ENCODE measurements at regions not wholly inside any gene's neighbourhood (a gene's known extent, or its start where the extent isn't known, plus 50 kb on each side); places are given as distances from the start of the nearest gene placed in this dataset.
"Not testable (repeated sequence)": the region's sequence is repeated elsewhere in the genome, so short reads cannot be mapped to it uniquely, and the experiment has no call there.

DNA sequence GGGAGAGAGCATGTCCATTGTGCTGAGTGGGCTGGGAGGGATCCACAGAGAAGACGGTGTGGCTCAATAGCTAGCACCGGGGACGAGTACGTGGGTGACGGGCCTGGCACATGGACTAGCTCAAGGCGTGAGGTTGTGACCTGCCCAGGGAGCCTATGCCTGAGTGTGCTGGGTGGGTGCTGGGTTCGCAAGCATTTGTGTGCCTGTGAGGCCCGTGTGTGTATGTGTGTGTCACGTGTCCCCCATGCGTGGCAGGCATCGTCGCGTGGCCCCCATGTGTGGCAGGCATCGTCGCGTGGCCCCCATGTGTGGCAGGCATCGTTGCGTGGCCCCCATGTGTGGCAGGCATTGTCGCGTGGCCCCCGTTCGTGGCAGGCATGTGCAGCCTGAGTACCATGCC, 109.2 kb downstream of the TMEM121 start:
- no peaks in the 10 kb centered on the region for H3K36me3 ChIP-seq
- TF ChIP-seq POLR2AphosphoS5 (IDR thresholded peaks at IDR 0.05), result no peak
- TF ChIP-seq EP300 (IDR thresholded peaks at IDR 0.05), result no peak
- TF ChIP-seq, protein P1, sequence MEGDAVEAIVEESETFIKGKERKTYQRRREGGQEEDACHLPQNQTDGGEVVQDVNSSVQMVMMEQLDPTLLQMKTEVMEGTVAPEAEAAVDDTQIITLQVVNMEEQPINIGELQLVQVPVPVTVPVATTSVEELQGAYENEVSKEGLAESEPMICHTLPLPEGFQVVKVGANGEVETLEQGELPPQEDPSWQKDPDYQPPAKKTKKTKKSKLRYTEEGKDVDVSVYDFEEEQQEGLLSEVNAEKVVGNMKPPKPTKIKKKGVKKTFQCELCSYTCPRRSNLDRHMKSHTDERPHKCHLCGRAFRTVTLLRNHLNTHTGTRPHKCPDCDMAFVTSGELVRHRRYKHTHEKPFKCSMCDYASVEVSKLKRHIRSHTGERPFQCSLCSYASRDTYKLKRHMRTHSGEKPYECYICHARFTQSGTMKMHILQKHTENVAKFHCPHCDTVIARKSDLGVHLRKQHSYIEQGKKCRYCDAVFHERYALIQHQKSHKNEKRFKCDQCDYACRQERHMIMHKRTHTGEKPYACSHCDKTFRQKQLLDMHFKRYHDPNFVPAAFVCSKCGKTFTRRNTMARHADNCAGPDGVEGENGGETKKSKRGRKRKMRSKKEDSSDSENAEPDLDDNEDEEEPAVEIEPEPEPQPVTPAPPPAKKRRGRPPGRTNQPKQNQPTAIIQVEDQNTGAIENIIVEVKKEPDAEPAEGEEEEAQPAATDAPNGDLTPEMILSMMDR (IDR thresholded peaks at IDR 0.05), result no peak
- no peak for TF ChIP-seq POLR2A (IDR thresholded peaks at IDR 0.05)
- no peaks in the 10 kb centered on the region for H3K4me1 ChIP-seq
- H3K9me3 ChIP-seq, result peaks cover 5% of the 10 kb centered on the region
- no peak overlapping the region for H3K27ac ChIP-seq
- no peak overlapping the region for H3K4me3 ChIP-seq
- no peak for DNase-seq (ENCODE audit: low spot score in 2 of 2)
- WGBS, result 69% methylated on average over 5 of the region's 22 CpGs
- H3K27me3 ChIP-seq, result no peaks in the 10 kb centered on the region

DNA sequence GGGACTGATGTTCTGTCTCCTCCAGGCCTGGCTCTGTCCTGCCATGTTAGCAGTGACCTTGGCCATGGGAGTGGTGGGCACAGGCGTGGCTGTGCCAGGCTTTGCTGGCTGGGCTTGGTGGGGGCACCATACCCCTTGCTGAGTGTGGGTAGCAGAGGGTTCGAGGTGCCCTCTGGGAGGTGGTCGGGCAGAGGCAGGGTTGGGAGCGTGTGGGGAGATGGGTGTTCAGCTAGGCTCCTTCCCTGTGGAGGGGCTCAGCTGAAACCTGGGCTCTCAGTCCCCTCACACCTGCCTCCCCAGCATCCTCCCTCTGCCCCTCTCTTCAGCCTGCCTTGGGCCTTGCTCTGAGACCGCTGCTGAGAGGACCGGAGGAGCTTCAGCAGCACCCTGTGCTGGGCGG, 109.6 kb downstream of the TMEM121 start:
- H3K9me3 ChIP-seq; H3K27ac ChIP-seq; DNase-seq (ENCODE audit: low spot score in 2 of 2); H3K4me1 ChIP-seq; H3K27me3 ChIP-seq; H3K4me3 ChIP-seq; H3K36me3 ChIP-seq: not testable (repeated sequence)
- WGBS, result no CpG with 5 or more reads among the region's 7 CpGs

DNA sequence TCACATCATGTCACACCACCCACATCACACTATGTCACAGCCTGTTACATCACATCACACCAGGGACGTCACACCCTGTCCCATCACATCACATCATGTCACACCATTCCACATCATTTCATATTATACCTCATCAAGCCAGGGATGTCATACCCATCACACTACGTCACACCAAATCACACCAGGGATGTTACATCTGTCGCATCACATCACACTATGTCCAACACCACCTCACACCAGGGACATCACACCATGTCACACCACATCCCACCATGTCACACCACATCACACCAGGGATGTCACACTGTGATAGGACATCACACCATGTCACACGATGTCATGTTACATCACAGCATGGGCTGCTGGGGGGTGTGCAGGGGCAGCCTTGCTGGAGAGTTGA, 110.6 kb downstream of the TMEM121 start:
- no peak overlapping the region for H3K27ac ChIP-seq
- H3K4me1 ChIP-seq, result no peaks in the 10 kb centered on the region
- no peaks in the 10 kb centered on the region for H3K27me3 ChIP-seq
- no peak for DNase-seq (ENCODE audit: low spot score in 2 of 2)
- peaks cover 4% of the 10 kb centered on the region for H3K9me3 ChIP-seq
- no peak for TF ChIP-seq EP300 (IDR thresholded peaks at IDR 0.05)
- WGBS, result 100% methylated on average over 3 of the region's 4 CpGs
- no peaks in the 10 kb centered on the region for H3K36me3 ChIP-seq
- H3K4me3 ChIP-seq, result no peak overlapping the region

DNA sequence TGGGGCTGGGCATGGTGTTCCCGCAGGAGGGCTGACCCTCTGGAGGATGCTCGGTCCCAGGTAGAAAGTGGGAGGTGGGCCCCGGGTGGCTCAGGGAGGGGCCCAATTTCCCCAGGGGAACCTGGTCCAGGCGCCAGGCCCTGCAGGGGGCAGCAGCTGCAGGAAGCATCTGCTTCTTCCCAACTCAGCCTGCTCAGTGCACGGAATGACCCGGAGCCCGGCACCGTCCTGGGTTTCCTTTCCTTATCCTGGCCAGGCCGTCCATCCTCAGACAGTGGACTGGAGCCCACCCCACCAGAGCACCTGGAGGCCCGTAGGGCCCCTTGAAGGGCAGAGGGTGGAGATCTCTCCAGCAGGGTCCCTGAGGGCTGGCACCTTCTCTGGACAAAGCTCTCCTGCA, 111.0 kb downstream of the TMEM121 start:
- not testable (repeated sequence) for H3K36me3 ChIP-seq; H3K27me3 ChIP-seq; H3K4me3 ChIP-seq; H3K9me3 ChIP-seq; H3K4me1 ChIP-seq; DNase-seq (ENCODE audit: low spot score in 2 of 2); H3K27ac ChIP-seq
- WGBS, result 83% methylated on average over 4 of the region's 10 CpGs

DNA sequence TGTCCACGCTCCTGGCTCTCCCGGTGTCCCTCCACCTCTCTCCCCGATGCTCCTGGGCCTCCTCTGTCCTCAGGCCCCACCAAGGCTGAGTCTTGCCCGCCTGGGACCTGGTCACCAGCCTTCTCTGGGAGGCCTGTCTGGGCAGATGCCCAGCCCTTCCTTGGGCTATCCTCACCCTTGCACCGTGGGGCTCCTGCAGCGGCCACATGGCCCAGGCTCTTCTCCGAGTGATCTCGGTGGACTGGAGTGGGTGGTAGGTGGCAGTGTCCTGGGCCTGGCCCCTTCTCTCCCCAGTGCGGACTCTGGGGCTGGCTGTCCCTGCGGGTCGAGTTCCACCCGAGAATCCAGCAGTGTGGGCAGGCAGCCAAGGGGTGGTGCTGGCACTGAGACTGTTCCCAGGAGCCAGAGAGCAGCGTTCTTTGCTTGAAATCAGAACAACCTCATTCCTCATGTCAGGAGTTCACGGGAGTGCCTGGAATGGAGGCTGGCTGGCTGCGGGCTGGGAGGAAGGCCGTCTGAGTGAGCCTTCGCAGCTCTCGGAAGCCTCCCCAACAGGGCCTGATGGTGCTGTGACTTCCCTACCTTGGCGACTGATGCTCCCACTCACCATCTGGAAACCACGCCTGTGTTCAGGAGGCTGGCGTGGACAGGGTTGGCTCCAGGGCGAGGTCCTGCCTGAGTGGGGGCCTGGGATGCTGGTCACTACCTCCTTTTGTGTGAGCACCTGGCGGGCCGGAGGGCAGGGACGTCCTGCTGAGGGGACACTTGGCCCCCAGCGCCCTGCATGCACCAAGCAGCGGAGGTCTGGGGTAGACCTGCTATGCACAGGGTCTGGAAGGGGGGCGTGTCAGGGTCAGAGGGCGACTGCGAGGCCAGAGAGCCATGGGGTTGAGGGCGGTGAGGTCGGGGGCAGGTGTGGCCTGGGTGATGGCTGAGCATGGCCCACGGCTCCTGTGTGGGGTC, 113.9 kb downstream of the TMEM121 start:
- not testable (repeated sequence) for H3K4me1 ChIP-seq; H3K4me3 ChIP-seq; H3K9me3 ChIP-seq; H3K36me3 ChIP-seq; DNase-seq (ENCODE audit: low spot score in 2 of 2); H3K27ac ChIP-seq; H3K27me3 ChIP-seq
- WGBS, result 90% methylated on average over 2 of the region's 33 CpGs

DNA sequence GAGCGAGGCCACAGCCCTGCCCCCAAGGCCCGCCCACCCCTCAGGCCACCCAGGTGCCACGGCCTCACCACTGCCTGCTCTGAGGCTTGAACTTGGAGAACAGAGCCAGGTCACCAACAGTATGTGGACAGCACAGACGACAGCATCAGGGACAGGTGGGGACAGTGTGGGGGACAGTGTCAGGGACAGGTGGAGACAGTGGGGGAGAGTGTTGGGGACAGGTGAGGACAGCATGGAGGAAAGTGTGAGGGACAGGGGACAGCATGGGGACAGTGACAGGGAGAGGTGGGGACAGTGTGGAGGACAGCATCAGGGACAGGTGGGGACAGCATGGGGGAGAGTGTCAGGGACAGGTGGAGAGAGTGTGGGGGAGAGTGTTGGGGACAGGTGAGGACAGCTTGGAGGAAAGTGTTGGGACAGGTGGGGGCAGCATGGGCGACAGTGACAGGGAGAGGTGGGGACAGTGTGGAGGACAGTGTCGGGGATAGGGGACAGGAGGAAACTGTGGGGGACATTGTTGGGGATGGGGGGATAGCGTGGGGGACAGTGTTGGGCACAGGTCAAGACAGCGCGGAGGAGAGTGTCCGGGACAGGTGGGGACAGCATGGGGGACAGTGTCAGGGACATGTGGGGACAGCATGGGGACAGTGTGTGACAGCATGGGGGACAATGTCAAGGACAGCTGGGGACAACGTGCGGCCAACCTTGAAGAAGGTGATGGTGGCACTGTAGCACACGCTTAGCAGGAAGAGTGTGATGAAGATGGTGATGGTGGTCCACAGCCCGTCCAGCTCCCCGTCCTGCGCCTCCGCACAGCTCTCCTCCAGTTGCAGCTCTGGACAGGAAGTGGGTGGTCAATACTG, 114.9 kb downstream of the TMEM121 start:
- TF ChIP-seq POLR2AphosphoS5 (IDR thresholded peaks at IDR 0.05) (no peak), POLR2A (IDR thresholded peaks at IDR 0.05) (no peak), EP300 (IDR thresholded peaks at IDR 0.05) (no peak)
- TF ChIP-seq, protein P1 (IDR thresholded peaks at IDR 0.05), result no peak
- Histone ChIP-seq H3K4me1 (no peaks in the 10 kb centered on the region), H3K9me3 (no peaks in the 10 kb centered on the region), H3K4me3 (no peak overlapping the region), H3K27me3 (no peaks in the 10 kb centered on the region), H3K36me3 (no peaks in the 10 kb centered on the region), H3K27ac (no peak overlapping the region)
- no peak for DNase-seq (ENCODE audit: low spot score in 2 of 2)
- 79% methylated on average over 10 of the region's 17 CpGs for WGBS

DNA sequence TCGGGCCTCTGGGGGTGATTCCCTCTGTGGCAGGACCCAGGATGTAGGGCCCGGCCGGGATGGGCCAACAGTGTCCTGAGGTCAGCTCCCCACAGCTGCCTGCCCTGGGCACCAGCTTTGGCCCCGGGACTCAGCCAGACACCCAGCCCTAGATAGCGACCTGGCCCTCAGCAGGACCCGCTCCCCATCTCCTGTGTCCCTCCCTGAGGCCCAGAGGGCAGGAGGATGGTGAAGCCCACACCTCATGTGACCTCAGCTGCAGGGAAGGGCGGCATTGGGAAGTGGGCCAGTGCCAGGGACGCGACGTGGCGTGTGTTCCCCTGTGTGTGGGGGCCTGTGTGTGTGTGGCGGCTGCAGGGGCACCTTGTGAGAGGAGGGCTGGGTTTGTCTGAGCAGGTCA, 115.6 kb downstream of the TMEM121 start:
- not testable (repeated sequence) for DNase-seq (ENCODE audit: low spot score in 2 of 2); H3K27me3 ChIP-seq; H3K36me3 ChIP-seq; H3K27ac ChIP-seq; H3K4me3 ChIP-seq; H3K4me1 ChIP-seq; H3K9me3 ChIP-seq
- WGBS, result no CpG with 5 or more reads among the region's 12 CpGs

DNA sequence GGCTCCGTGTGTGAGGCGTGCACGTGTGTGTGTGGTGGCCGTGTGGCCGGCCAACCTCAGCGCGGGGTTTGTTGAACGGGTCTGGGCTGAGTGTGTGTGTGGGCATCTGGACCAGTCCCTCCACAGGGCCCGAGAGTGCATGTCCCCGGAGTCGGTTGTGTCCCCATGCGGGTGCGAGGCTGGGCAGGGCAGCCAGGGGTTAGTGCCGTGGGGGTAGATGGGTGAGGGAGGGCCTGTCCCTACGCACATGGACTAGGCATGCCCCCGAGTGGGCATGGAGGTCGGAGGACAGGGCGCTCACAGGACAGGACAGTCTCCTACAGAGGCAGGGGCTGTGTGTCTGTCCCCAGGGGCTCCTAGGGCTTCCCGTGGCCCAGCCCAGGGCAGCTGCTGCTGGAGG, 116.1 kb downstream of the TMEM121 start:
- no CpG with 5 or more reads among the region's 19 CpGs for WGBS
- not testable (repeated sequence) for H3K36me3 ChIP-seq; H3K4me3 ChIP-seq; DNase-seq (ENCODE audit: low spot score in 2 of 2); H3K4me1 ChIP-seq; H3K9me3 ChIP-seq; H3K27me3 ChIP-seq; H3K27ac ChIP-seq

DNA sequence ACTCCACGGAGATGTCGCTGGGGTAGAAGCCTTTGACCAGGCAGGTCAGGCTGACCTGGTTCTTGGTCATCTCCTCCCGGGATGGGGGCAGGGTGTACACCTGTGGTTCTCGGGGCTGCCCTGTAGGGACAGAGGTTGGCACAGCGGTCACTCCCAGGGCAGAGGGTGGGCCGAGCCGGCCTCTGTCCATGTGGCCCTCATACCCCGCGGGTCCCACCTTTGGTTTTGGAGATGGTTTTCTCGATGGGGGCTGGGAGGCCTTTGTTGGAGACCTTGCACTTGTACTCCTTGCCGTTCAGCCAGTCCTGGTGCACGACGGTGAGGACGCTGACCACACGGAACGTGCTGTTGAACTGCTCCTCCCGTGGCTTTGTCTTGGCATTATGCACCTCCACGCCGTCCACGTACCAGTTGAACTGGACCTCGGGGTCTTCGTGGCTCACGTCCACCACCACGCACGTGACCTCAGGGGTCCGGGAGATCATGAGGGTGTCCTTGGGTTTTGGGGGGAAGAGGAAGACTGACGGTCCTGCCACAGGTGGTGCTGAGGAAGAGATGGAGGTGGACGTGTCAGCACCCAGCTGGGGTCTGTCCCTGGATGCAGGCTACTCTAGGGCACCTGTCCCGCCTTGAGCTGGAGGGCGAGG, 117.1 kb downstream of the TMEM121 start:
- DNase-seq (ENCODE audit: low spot score in 2 of 2); H3K36me3 ChIP-seq; H3K27me3 ChIP-seq; H3K9me3 ChIP-seq; H3K4me3 ChIP-seq; H3K27ac ChIP-seq; H3K4me1 ChIP-seq: not testable (repeated sequence)
- 90% methylated on average over 25 of the region's 30 CpGs for WGBS

DNA sequence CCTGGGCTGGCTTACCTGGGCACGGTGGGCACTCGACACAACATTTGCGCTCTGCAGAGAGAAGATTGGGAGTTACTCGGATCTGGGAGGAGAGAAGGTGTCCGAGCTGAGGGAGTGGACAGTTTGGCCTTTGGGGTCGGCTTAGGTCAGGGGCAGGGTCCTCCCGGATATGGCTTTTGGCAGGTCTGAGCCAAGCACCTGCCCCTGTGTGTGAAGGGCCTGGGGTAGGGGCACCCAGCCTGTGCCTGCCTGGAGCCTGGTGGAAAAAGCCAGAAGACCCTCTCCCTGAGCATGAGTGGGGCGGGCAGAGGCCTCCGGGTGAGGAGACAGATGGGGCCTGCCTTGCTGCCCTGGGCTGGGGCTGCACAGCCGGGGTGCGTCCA, 117.7 kb downstream of the TMEM121 start:
- DNase-seq (ENCODE audit: low spot score in 2 of 2); H3K9me3 ChIP-seq; H3K36me3 ChIP-seq; H3K27me3 ChIP-seq; H3K27ac ChIP-seq; H3K4me3 ChIP-seq; H3K4me1 ChIP-seq: not testable (repeated sequence)
- WGBS, result 86% methylated on average over 7 of the region's 11 CpGs

DNA sequence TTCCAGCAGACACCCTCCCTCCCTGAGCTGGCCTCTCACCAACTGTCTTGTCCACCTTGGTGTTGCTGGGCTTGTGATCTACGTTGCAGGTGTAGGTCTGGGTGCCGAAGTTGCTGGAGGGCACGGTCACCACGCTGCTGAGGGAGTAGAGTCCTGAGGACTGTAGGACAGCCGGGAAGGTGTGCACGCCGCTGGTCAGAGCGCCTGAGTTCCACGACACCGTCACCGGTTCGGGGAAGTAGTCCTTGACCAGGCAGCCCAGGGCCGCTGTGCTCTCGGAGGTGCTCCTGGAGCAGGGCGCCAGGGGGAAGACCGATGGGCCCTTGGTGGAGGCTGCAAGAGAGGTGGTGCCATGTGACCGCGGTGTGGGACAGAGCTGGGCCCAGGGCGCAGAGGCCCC, 118.1 kb downstream of the TMEM121 start:
- not testable (repeated sequence) for DNase-seq (ENCODE audit: low spot score in 2 of 2); H3K27ac ChIP-seq; H3K4me3 ChIP-seq; H3K4me1 ChIP-seq; H3K27me3 ChIP-seq; H3K36me3 ChIP-seq; H3K9me3 ChIP-seq
- WGBS, result no CpG with 5 or more reads among the region's 19 CpGs
